K562 (cell line): ENCODE measurements at regions not wholly inside any gene's neighbourhood (a gene's known extent, or its start where the extent isn't known, plus 50 kb on each side); places are given as distances from the start of the nearest gene placed in this dataset.

Source experiments
- ATAC-seq: fragments of 200-7000 bp; cut with Tn5 transposase; 3 replicates; pipeline ENCODE4 v1.9.1; 2020; ENCODE audit warnings: moderate library complexity
- BruUV-seq: library from RNA; stranded (reverse); fragments of 400-500 nt; replicated peaks from 2 replicates; lab custom pipeline; 2021; lab: Mats Ljungman, UMichigan
- CTCF ChIA-PET: fragments of 300-600 bp; formaldehyde crosslinking; extraction: SDS; loops from one replicate; lab custom pipeline; 2021; ENCODE audit warnings: low intra/inter-chr PET ratio; lab: Yijun Ruan, JAX
- POLR2A ChIA-PET: fragments of 300-600, 350-650 bp; sonication (Branson Sonifier 250); formaldehyde crosslinking; extraction: SDS; loops from one replicate; lab custom pipeline; 2021; ENCODE audit warnings: antibody characterized with exemption, inconsistent platforms; lab: Yijun Ruan, JAX
- DNase-seq, 4 experiments: peaks; one replicate each; pipeline versions ENCODE4 v3.0.0 to v3.0.0-alpha.2; 2011 to 2018; ENCODE audit warnings: low spot score in 3 of 4, mixed read lengths in 3 of 4; ENCODE audit errors: extremely low read depth in 1 of 4
- FAIRE-seq: peaks from 2 replicates; lab custom pipeline; 2011; peaks lifted over from hg19 to GRCh38; lab: Jason Lieb, UNC
- H2AFZ ChIP-seq: 2 replicates; pipeline ENCODE4 v1.6.0; 2011; ENCODE audit warnings: low read depth, low read length, control low read depth, inconsistent platforms
- H3K27ac ChIP-seq: fragments of 200-600 bp; 3 replicates; pipeline ENCODE4 v1.8.0; 2011; ENCODE audit warnings: low read depth, mild to moderate bottlenecking, control low read depth, inconsistent platforms, low read length, moderate library complexity, mixed read lengths; ENCODE audit errors: extremely low read depth
- H3K27me3 ChIP-seq, 2 experiments: fragments of 300-600 bp in 1 of 2; 2 replicates in 1 of 2; 3 replicates in 1 of 2; pipeline versions ENCODE4 v1.6.0 to v1.8.0; 2011; ENCODE audit warnings: inconsistent platforms in 2 of 2, low read length in 2 of 2, mild to moderate bottlenecking in 1 of 2, mixed read lengths in 1 of 2, moderate library complexity in 1 of 2; ENCODE audit not compliant: control insufficient read depth in 2 of 2, insufficient read depth in 2 of 2
- H3K36me3 ChIP-seq: fragments of 300-600 bp; 3 replicates; pipeline ENCODE4 v1.8.0; 2011; ENCODE audit warnings: mild to moderate bottlenecking, low read length, inconsistent platforms; ENCODE audit not compliant: control insufficient read depth, insufficient read depth
- H3K4me1 ChIP-seq, 2 experiments: fragments of 200-600 bp in 1 of 2; replicated peaks in 1 of 2; 2 replicates in 1 of 2; 3 replicates in 1 of 2; pipeline versions ENCODE4 v1.5.1 to v1.8.0; 2011; ENCODE audit warnings: inconsistent platforms in 2 of 2, low read length in 2 of 2, mild to moderate bottlenecking in 1 of 2, mixed read lengths in 1 of 2, moderate library complexity in 1 of 2; ENCODE audit not compliant: control insufficient read depth in 2 of 2, insufficient read depth in 2 of 2
- H3K4me2 ChIP-seq: 2 replicates; pipeline ENCODE4 v1.6.1; 2011; ENCODE audit warnings: low read length, control low read depth, inconsistent platforms, mixed read lengths; ENCODE audit not compliant: insufficient read depth
- H3K4me3 ChIP-seq: fragments of 200-600 bp; sonication (generic), shearing (Covaris generic); 2 replicates; pipeline ENCODE4 v1.5.1; 2016; ENCODE audit warnings: control low read depth, inconsistent platforms
- H3K79me2 ChIP-seq: fragments of 200-600 bp; 3 replicates; pipeline ENCODE4 v1.8.0; 2011; ENCODE audit warnings: low read length, inconsistent platforms; ENCODE audit not compliant: control insufficient read depth, insufficient read depth
- H3K9ac ChIP-seq, 2 experiments: 2 replicates each; pipeline versions ENCODE4 v1.6.0 to v1.6.1; 2011; ENCODE audit warnings: low read depth in 2 of 2, low read length in 2 of 2, control low read depth in 1 of 2, inconsistent platforms in 1 of 2, mild to moderate bottlenecking in 1 of 2, mixed read lengths in 1 of 2; ENCODE audit not compliant: insufficient read depth in 1 of 2
- H3K9me1 ChIP-seq: one replicate; pipeline ENCODE4 v1.6.0; 2011; ENCODE audit warnings: inconsistent platforms, mild to moderate bottlenecking, low read length, moderate library complexity; ENCODE audit not compliant: control insufficient read depth, insufficient read depth
- H3K9me3 ChIP-seq: replicated peaks from 2 replicates; pipeline ENCODE4 v1.5.1; 2011; ENCODE audit warnings: low read depth, low read length, inconsistent platforms; ENCODE audit not compliant: control insufficient read depth, insufficient read depth
- H4K20me1 ChIP-seq: replicated peaks from 2 replicates; pipeline ENCODE4 v1.6.1; 2011; ENCODE audit warnings: low read length, inconsistent platforms, mixed read lengths; ENCODE audit not compliant: control insufficient read depth, insufficient read depth
- DNMT1 ChIP-seq: fragments of 450-650 bp; IDR thresholded peaks from 2 replicates; pipeline ENCODE4 v1.6.1; 2016; ENCODE audit warnings: antibody characterized with exemption, mild to moderate bottlenecking
- E2F6 ChIP-seq, 2 experiments: IDR thresholded peaks; 2 replicates each; pipeline ENCODE4 v1.6.1; 2011; ENCODE audit warnings: borderline replicate concordance in 1 of 2, control low read depth in 1 of 2, low read depth in 1 of 2, low read length in 1 of 2, mild to moderate bottlenecking in 1 of 2, mixed read lengths in 1 of 2, moderate library complexity in 1 of 2; ENCODE audit not compliant: insufficient read depth in 1 of 2, insufficient read length in 1 of 2, poor library complexity in 1 of 2, severe bottlenecking in 1 of 2; ENCODE audit errors: extremely low read depth in 1 of 2
- HLTF ChIP-seq: fragments of 450-650 bp; IDR thresholded peaks from 2 replicates; pipeline ENCODE4 v1.6.1; 2016
- ILF3 ChIP-seq: fragments of 450-650 bp; IDR thresholded peaks from 2 replicates; pipeline ENCODE4 v1.6.1; 2018; ENCODE audit warnings: antibody characterized with exemption, mild to moderate bottlenecking, moderate library complexity, borderline replicate concordance
- MEF2D ChIP-seq: conservative IDR thresholded peaks from 2 replicates; pipeline ENCODE4 v1.6.1; 2016; ENCODE audit warnings: low read depth, missing genetic modification characterization, missing compliant biosample characterization
- NCOA1 ChIP-seq: fragments of 450-650 bp; IDR thresholded peaks from 2 replicates; pipeline ENCODE4 v1.6.1; 2016; ENCODE audit warnings: low read depth
- POLR2G ChIP-seq: fragments of 200-400 bp; formaldehyde crosslinking; IDR thresholded peaks from 2 replicates; pipeline ENCODE4 v1.6.1; 2017; ENCODE audit warnings: low read depth, mild to moderate bottlenecking, antibody characterized with exemption, low read length, moderate library complexity
- PRPF4 ChIP-seq: fragments of 200-400 bp; formaldehyde crosslinking; IDR thresholded peaks from one replicate; pipeline ENCODE4 v1.6.1; 2017; ENCODE audit warnings: low read length, low read depth, mild to moderate bottlenecking; ENCODE audit not compliant: insufficient read depth, poor library complexity, severe bottlenecking
- RFX5 ChIP-seq: IDR thresholded peaks from 2 replicates; pipeline ENCODE4 v1.6.1; 2011; ENCODE audit warnings: low read depth, mild to moderate bottlenecking, improper control_type of control experiment, low read length
- SIN3B ChIP-seq: fragments of 450-650 bp; IDR thresholded peaks from 2 replicates; pipeline ENCODE4 v1.6.1; 2017; ENCODE audit warnings: low read depth, mild to moderate bottlenecking, moderate library complexity
- TCFL5 ChIP-seq: fragments of 250-450 bp; sonication (Bioruptor Pico); conservative IDR thresholded peaks from 2 replicates; pipeline ENCODE4 v1.6.1; 2021; ENCODE audit warnings: mild to moderate bottlenecking, moderate library complexity, matching md5 sums
- THRB ChIP-seq: fragments of 450-650 bp; formaldehyde crosslinking; conservative IDR thresholded peaks from 2 replicates; pipeline ENCODE4 v1.4.0; 2022; ENCODE audit warnings: mild to moderate bottlenecking, missing genetic modification characterization
- ZFP91 ChIP-seq: sonication (generic); formaldehyde crosslinking; IDR thresholded peaks from 2 replicates; pipeline ENCODE4 v1.8.0; 2022; ENCODE audit warnings: mild to moderate bottlenecking, missing genetic modification reagents
- ZFPM2 ChIP-seq: fragments of 250-450 bp; sonication (Bioruptor Pico); IDR thresholded peaks from 2 replicates; pipeline ENCODE4 v1.5.1; 2022; ENCODE audit warnings: mild to moderate bottlenecking
- ZNF133 ChIP-seq: fragments of 250-450 bp; sonication (Bioruptor Pico); IDR thresholded peaks from 2 replicates; pipeline ENCODE4 v1.4.0; 2020; ENCODE audit warnings: mild to moderate bottlenecking
- ZNF764 ChIP-seq: fragments of 250-450 bp; sonication (Bioruptor Pico); IDR thresholded peaks from 2 replicates; pipeline ENCODE4 v1.4.0; 2020; ENCODE audit warnings: low read depth, mild to moderate bottlenecking, moderate library complexity
- ZNF830 ChIP-seq: fragments of 250-450 bp; sonication (Bioruptor Pico); IDR thresholded peaks from 2 replicates; pipeline ENCODE4 v1.5.0; 2021; ENCODE audit warnings: mild to moderate bottlenecking
- WGBS: fragments of 100-300 bp; shearing (Covaris generic); methylation state at CpG from one replicate; pipeline ENCODE4 v1.1.6; 2016; ENCODE audit warnings: low coverage, mixed read lengths; ENCODE audit not compliant: insufficient coverage; ENCODE audit errors: missing lambda C conversion rate; 5-methylcytosine and 5-hydroxymethylcytosine counted together
- in situ Hi-C: fragments of 300-500 bp; cut with MboI; formaldehyde crosslinking; loops from 4 replicates; pipeline ENCODE4 v1.15.0; 2018; ENCODE audit warnings: inconsistent platforms, mixed read lengths
- intact Hi-C: fragments of 100-400 bp; cut with micrococcal nuclease; formaldehyde crosslinking; loops from 2 replicates; pipeline ENCODE4 v1.14.2; 2022
- TF ChIP-seq, protein P1 (sequence below): fragments of 250-450 bp; sonication (Bioruptor Pico); IDR thresholded peaks from 2 replicates; pipeline ENCODE4 v1.5.0; 2021; ENCODE audit warnings: mild to moderate bottlenecking, borderline replicate concordance

- intact Hi-C loops = no loop called here
- TF ChIP-seq, protein P1, sequence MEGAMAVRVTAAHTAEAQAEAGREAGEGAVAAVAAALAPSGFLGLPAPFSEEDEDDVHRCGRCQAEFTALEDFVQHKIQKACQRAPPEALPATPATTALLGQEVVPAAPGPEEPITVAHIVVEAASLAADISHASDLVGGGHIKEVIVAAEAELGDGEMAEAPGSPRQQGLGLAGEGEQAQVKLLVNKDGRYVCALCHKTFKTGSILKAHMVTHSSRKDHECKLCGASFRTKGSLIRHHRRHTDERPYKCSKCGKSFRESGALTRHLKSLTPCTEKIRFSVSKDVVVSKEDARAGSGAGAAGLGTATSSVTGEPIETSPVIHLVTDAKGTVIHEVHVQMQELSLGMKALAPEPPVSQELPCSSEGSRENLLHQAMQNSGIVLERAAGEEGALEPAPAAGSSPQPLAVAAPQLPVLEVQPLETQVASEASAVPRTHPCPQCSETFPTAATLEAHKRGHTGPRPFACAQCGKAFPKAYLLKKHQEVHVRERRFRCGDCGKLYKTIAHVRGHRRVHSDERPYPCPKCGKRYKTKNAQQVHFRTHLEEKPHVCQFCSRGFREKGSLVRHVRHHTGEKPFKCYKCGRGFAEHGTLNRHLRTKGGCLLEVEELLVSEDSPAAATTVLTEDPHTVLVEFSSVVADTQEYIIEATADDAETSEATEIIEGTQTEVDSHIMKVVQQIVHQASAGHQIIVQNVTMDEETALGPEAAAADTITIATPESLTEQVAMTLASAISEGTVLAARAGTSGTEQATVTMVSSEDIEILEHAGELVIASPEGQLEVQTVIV (CRISPR knock-in tag) = no peak
- TF ChIP-seq E2F6 (IDR thresholded peaks at IDR 0.05; ENCODE audit: borderline replicate concordance in 1 of 2, extremely low read depth in 1 of 2, insufficient read depth in 1 of 2, insufficient read length in 1 of 2, low read depth in 1 of 2, low read length in 1 of 2, poor library complexity in 1 of 2, severe bottlenecking in 1 of 2) (no peak), RFX5 (no peak), HLTF (no peak), ZFP91 (no peak), ZFPM2 (CRISPR knock-in tag) (no peak), POLR2G (no peak), ILF3 (no peak), ZNF830 (CRISPR knock-in tag) (no peak), ZNF764 (CRISPR knock-in tag) (no peak), DNMT1 (no peak), SIN3B (no peak), THRB (CRISPR knock-in tag) (no peak), TCFL5 (no peak), NCOA1 (no peak), PRPF4 (no peak), ZNF133 (CRISPR knock-in tag) (no peak), MEF2D (tag) (no peak)
These were observed 851.8 kb downstream of the BRD1 start for GRCh38 chr22:48975886-48976285.

More at GRCh38 chr22:48975886-48976285, 851.8 kb downstream of the BRD1 start:
- Histone ChIP-seq H3K79me2 (no peaks in the 10 kb centered on the region), H3K4me3 (no peak overlapping the region), H3K4me1 (no peaks in the 10 kb centered on the region), H3K9me1 (no peaks in the 10 kb centered on the region), H3K4me2 (no peak overlapping the region), H3K36me3 (no peaks in the 10 kb centered on the region), H2AFZ (no peak overlapping the region), H4K20me1 (no peaks in the 10 kb centered on the region), H3K9me3 (no peaks in the 10 kb centered on the region), H3K27ac (no peak overlapping the region), H3K27me3 (peaks cover 0 to 7% of the 10 kb centered on the region in 2 experiments; a peak in 1 of 5 replicates), H3K9ac (no peak overlapping the region)
- CTCF ChIA-PET = no interaction called here
- in situ Hi-C loops = no loop called here
- POLR2A ChIA-PET = no interaction called here
- FAIRE-seq (no peak), DNase-seq (no peak), ATAC-seq (no peak)
- BruUV-seq = no TSS peak
- WGBS = 0% methylated on average over 2 of the region's 3 CpGs
